ENCODE measurements at regions not wholly inside any gene's neighbourhood (a gene's known extent, or its start where the extent isn't known, plus 50 kb on each side); places are given as distances from the start of the nearest gene placed in this dataset.

GRCh38 chr9:118612201-118612600 lies 757.0 kb downstream of the BRINP1 start:
- TF ChIP-seq CTCF (IDR thresholded peaks at IDR 0.05; ENCODE audit: poor library complexity, severe bottlenecking) (no peak), SMC3 (conservative IDR thresholded peaks at IDR 0.05; ENCODE audit: poor library complexity) (no peak)

Data from neural cell (in vitro differentiated cells).